SK-N-MC (cell line): ENCODE measurements at regions not wholly inside any gene's neighbourhood (a gene's known extent, or its start where the extent isn't known, plus 50 kb on each side); places are given as distances from the start of the nearest gene placed in this dataset.

ENCODE experiments used
- EZH2 ChIP-seq: fragments of 200-600 bp; sonication (generic); IDR thresholded peaks from one replicate; pipeline ENCODE4 v1.6.1; 2017; ENCODE audit warnings: antibody characterized with exemption
- FOXP2 ChIP-seq: optimal IDR thresholded peaks from 2 replicates; pipeline ENCODE3; 2011; ENCODE audit warnings: mild to moderate bottlenecking, moderate library complexity; ENCODE audit not compliant: insufficient read depth; ENCODE audit errors: extremely low read length, control extremely low read depth
- POLR2AphosphoS5 ChIP-seq: IDR thresholded peaks from 2 replicates; pipeline ENCODE4 v1.6.1; 2012; ENCODE audit warnings: mild to moderate bottlenecking, low read depth, low read length, borderline replicate concordance

- TF ChIP-seq EZH2 (no peak), POLR2AphosphoS5 (no peak), FOXP2 (no peak)
These were observed 89.3 kb upstream of the PRKCQ start for GRCh38 chr10:6669269-6669859.
